Keratinocyte (primary cell): ENCODE measurements at regions not wholly inside any gene's neighbourhood (a gene's known extent, or its start where the extent isn't known, plus 50 kb on each side); places are given as distances from the start of the nearest gene placed in this dataset.

Source experiments
- CTCF ChIP-seq, 3 experiments: IDR thresholded peaks in 1 of 3; conservative IDR thresholded peaks in 1 of 3; optimal IDR thresholded peaks in 1 of 3; 2 replicates in 2 of 3; 3 replicates in 1 of 3; pipeline versions ENCODE3 to v1.5.1; 2011; ENCODE audit warnings: low read length in 3 of 3, mild to moderate bottlenecking in 3 of 3, moderate library complexity in 2 of 3, control low read depth in 1 of 3, inconsistent platforms in 1 of 3; ENCODE audit not compliant: insufficient read depth in 2 of 3; ENCODE audit errors: extremely low read depth in 1 of 3
- EZH2 ChIP-seq: IDR thresholded peaks from one replicate; pipeline ENCODE4 v1.6.1; 2012; ENCODE audit warnings: inconsistent platforms, mild to moderate bottlenecking, low read length, moderate library complexity

- TF ChIP-seq CTCF (optimal IDR thresholded peaks at IDR 0.05 in 1 of 3, IDR thresholded peaks at IDR 0.05 in 1 of 3, conservative IDR thresholded peaks at IDR 0.05 in 1 of 3; ENCODE audit: extremely low read depth in 1 of 3, insufficient read depth in 2 of 3, low read length in 3 of 3) (no peak), EZH2 (no peak)
Observed at GRCh38 chr11:42773729-42774128, 538.1 kb upstream of the API5 start.
